CD4-positive, alpha-beta T cell (primary cell): ENCODE measurements at regions not wholly inside any gene's neighbourhood (a gene's known extent, or its start where the extent isn't known, plus 50 kb on each side); places are given as distances from the start of the nearest gene placed in this dataset.
"Not testable (repeated sequence)": the region's sequence is repeated elsewhere in the genome, so short reads cannot be mapped to it uniquely, and the experiment has no call there.

Source experiments
- ATAC-seq: fragments of 200-7000 bp; cut with Tn5 transposase; one replicate; pipeline ENCODE4 v1.10.0; 2022; ENCODE audit warnings: mild to moderate bottlenecking; ENCODE audit not compliant: poor library complexity
- CTCF ChIA-PET: fragments of 350-600 bp; sonication (Branson Sonifier 250); formaldehyde crosslinking; loops from one replicate; lab custom pipeline; 2021; ENCODE audit warnings: antibody characterized with exemption, inconsistent platforms; lab: Charles Lee
- POLR2A ChIA-PET: fragments of 350-600 bp; sonication (Branson Sonifier 250); formaldehyde crosslinking; loops from one replicate; lab custom pipeline; 2021; ENCODE audit warnings: antibody characterized with exemption, inconsistent platforms; lab: Charles Lee
- DNase-seq, 14 experiments: peaks; one replicate each; pipeline ENCODE4 v3.0.0-alpha.2; 2013 to 2020; ENCODE audit warnings: mixed read lengths in 2 of 14
- H3K27ac ChIP-seq, 2 donors: one replicate each; pipeline versions ENCODE4 v1.5.1 to v1.7.0; 2013; ENCODE audit warnings: low read length in 2 of 2, low read depth in 1 of 2, mild to moderate bottlenecking in 1 of 2
- H3K27me3 ChIP-seq, 2 experiments: 1 replicate in 1 of 2; 2 replicates in 1 of 2; pipeline versions ENCODE4 v1.6.1 to v1.7.0; 2013; ENCODE audit warnings: low read length in 2 of 2, control low read depth in 1 of 2, mild to moderate bottlenecking in 1 of 2, moderate library complexity in 1 of 2; ENCODE audit not compliant: insufficient read depth in 2 of 2, control insufficient read depth in 1 of 2
- H3K36me3 ChIP-seq: one replicate; pipeline ENCODE4 v1.6.1; 2013; ENCODE audit warnings: low read length, control low read depth; ENCODE audit not compliant: insufficient read depth
- H3K4me1 ChIP-seq: one replicate; pipeline ENCODE4 v1.6.1; 2013; ENCODE audit warnings: low read length, control low read depth; ENCODE audit not compliant: insufficient read depth
- H3K4me3 ChIP-seq: one replicate; pipeline ENCODE4 v1.5.1; 2013; ENCODE audit warnings: mild to moderate bottlenecking, low read length, moderate library complexity
- H3K9me3 ChIP-seq, 2 experiments: 1 replicate in 1 of 2; 2 replicates in 1 of 2; pipeline versions ENCODE4 v1.6.1 to v1.7.0; 2013; ENCODE audit warnings: low read length in 2 of 2, mild to moderate bottlenecking in 2 of 2, control low read depth in 1 of 2, moderate library complexity in 1 of 2; ENCODE audit not compliant: control insufficient read depth in 1 of 2, insufficient read depth in 1 of 2
- H3K27ac Mint-ChIP-seq: one replicate; pipeline ENCODE4 v1.8.0; 2020; ENCODE audit warnings: mixed read lengths
- H3K27me3 Mint-ChIP-seq: one replicate; pipeline ENCODE4 v1.8.0; 2021; ENCODE audit warnings: mixed read lengths
- H3K36me3 Mint-ChIP-seq: one replicate; pipeline ENCODE4 v1.8.0; 2021; ENCODE audit warnings: low read depth, mixed read lengths
- H3K4me1 Mint-ChIP-seq: one replicate; pipeline ENCODE4 v1.8.0; 2021; ENCODE audit warnings: low read depth, mixed read lengths
- H3K4me3 Mint-ChIP-seq: one replicate; pipeline ENCODE4 v1.8.0; 2020; ENCODE audit warnings: mild to moderate bottlenecking, mixed read lengths
- H3K9me3 Mint-ChIP-seq: one replicate; pipeline ENCODE4 v1.8.0; 2020; ENCODE audit warnings: mixed read lengths
- CTCF ChIP-seq: fragments of 200-600 bp; IDR thresholded peaks from one replicate; pipeline ENCODE4 v1.8.0; 2022; ENCODE audit warnings: antibody characterized with exemption, mild to moderate bottlenecking
- intact Hi-C, 2 experiments: fragments of 100-400 bp; cut with DNase I in 1 of 2; cut with micrococcal nuclease in 1 of 2; formaldehyde crosslinking; loops; one replicate each; pipeline versions ENCODE4 v1.15.1 to v1.9.0; 2023 to 2025; cut with DNase I, micrococcal nuclease

- ATAC-seq (no peak), DNase-seq (no peak)
- H3K4me3 Mint-ChIP-seq: no peak overlapping the region
- CTCF ChIA-PET: no interaction called here
- no peaks in the 10 kb centered on the region for H3K27me3 ChIP-seq
- H3K9me3 Mint-ChIP-seq: peaks cover 3% of the 10 kb centered on the region
- H3K36me3 ChIP-seq: no peaks in the 10 kb centered on the region
- H3K27ac Mint-ChIP-seq: no peak overlapping the region
- intact Hi-C loops: no loop called here
- H3K9me3 ChIP-seq: no peaks in the 10 kb centered on the region
- TF ChIP-seq CTCF: no peak
- no peaks in the 10 kb centered on the region for H3K4me1 Mint-ChIP-seq
- no peak overlapping the region for H3K4me3 ChIP-seq
- POLR2A ChIA-PET: no interaction called here
- H3K4me1 ChIP-seq: no peaks in the 10 kb centered on the region
- H3K36me3 Mint-ChIP-seq: no peaks in the 10 kb centered on the region
- H3K27ac ChIP-seq: no peak overlapping the region
- peaks cover 16% of the 10 kb centered on the region for H3K27me3 Mint-ChIP-seq
These were observed 498.7 kb upstream of the SPRED2 start for GRCh38 chr2:65931056-65931455.

GRCh38 chr2:65930259-65930658 lies 497.9 kb upstream of the SPRED2 start:
- POLR2A ChIA-PET: no interaction called here
- DNase-seq (no peak), ATAC-seq (no peak)
- CTCF ChIA-PET: no interaction called here
- Histone ChIP-seq H3K27ac (no peak overlapping the region), H3K4me3 (no peak overlapping the region), H3K27me3 (no peaks in the 10 kb centered on the region), H3K36me3 (no peaks in the 10 kb centered on the region), H3K9me3 (no peaks in the 10 kb centered on the region), H3K4me1 (no peaks in the 10 kb centered on the region)
- no peak overlapping the region for H3K4me3 Mint-ChIP-seq
- no peaks in the 10 kb centered on the region for H3K36me3 Mint-ChIP-seq
- intact Hi-C loops: no loop called here
- no peak for TF ChIP-seq CTCF
- H3K4me1 Mint-ChIP-seq: no peaks in the 10 kb centered on the region
- no peak overlapping the region for H3K27ac Mint-ChIP-seq
- H3K27me3 Mint-ChIP-seq: peaks cover 16% of the 10 kb centered on the region
- H3K9me3 Mint-ChIP-seq: peaks cover 3% of the 10 kb centered on the region

- H3K27me3 ChIP-seq, H3K4me1 ChIP-seq, H3K27ac Mint-ChIP-seq, H3K9me3 Mint-ChIP-seq, H3K4me3 Mint-ChIP-seq, CTCF ChIA-PET, ATAC-seq, POLR2A ChIA-PET, H3K9me3 ChIP-seq, H3K36me3 ChIP-seq, H3K36me3 Mint-ChIP-seq, intact Hi-C loops, H3K27ac ChIP-seq, H3K4me3 ChIP-seq, DNase-seq, H3K4me1 Mint-ChIP-seq: not testable (repeated sequence)
- H3K27me3 Mint-ChIP-seq: peaks cover 16% of the 10 kb centered on the region
These were observed 497.3 kb upstream of the SPRED2 start for GRCh38 chr2:65929664-65930063.

GRCh38 chr2:65922794-65923193 lies 490.4 kb upstream of the SPRED2 start:
- ChIA-PET POLR2A (no interaction called here), CTCF (no interaction called here)
- peak in 2 of 14 experiments; percentile 9 to 46 for DNase-seq
- Mint-ChIP-seq H3K27ac (no peak overlapping the region), H3K4me3 (no peak overlapping the region), H3K27me3 (no peaks in the 10 kb centered on the region), H3K36me3 (no peaks in the 10 kb centered on the region), H3K9me3 (no peaks in the 10 kb centered on the region), H3K4me1 (no peaks in the 10 kb centered on the region)
- Histone ChIP-seq H3K36me3 (no peaks in the 10 kb centered on the region), H3K4me3 (no peak overlapping the region), H3K27ac (no peak overlapping the region), H3K27me3 (no peaks in the 10 kb centered on the region), H3K4me1 (no peaks in the 10 kb centered on the region), H3K9me3 (peaks cover 0 to 4% of the 10 kb centered on the region in 2 experiments)
- intact Hi-C loops: no loop called here
- TF ChIP-seq CTCF: no peak
- no peak for ATAC-seq
